ENCODE measurements at regions not wholly inside any gene's neighbourhood (a gene's known extent, or its start where the extent isn't known, plus 50 kb on each side); places are given as distances from the start of the nearest gene placed in this dataset.
"Not testable (repeated sequence)": the region's sequence is repeated elsewhere in the genome, so short reads cannot be mapped to it uniquely, and the experiment has no call there.

DNA sequence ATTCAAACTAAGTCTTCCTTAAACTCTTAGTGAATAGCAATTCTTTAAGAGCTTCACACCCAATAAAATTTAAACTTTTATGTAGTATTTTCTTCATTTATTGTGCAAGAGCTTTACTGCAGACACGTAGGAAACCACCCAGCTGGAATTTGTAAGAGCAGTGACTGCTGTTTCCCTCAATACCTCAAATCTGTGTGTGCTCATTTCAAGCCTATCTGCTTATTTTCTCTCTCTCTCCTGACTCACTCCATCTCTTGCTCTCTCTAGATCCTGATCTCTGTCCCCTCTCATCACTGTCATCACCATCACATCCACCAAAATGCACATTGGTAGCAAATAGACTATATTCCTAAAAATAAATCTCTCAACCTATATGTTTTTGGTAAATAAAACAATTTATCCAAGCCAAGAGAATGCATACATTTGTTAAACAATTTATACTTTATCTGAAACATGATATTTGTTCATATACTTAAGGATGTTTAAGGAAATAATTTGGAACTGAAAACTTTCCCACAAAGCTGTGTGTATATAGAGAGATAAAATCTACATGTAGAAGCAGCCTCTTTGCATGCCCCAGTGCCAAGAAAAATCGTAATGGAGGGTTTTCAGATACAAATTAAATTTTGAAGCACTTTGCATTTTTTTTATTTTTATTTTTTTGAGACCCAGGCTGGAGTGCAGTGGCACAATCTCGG, 273.0 kb downstream of the TFAP2A start:
- Mint-ChIP-seq H3K36me3 (ENCODE audit: low read depth) (no peaks in the 10 kb centered on the region), H3K4me1 (ENCODE audit: low read depth) (no peaks in the 10 kb centered on the region), H3K9me3 (no peaks in the 10 kb centered on the region), H3K27ac (no peak overlapping the region), H3K4me3 (no peak overlapping the region), H3K27me3 (ENCODE audit: insufficient read depth) (no peaks in the 10 kb centered on the region)
- intact Hi-C loops (cut with micrococcal nuclease), result no loop called here
- DNase-seq (ENCODE audit: low spot score), result no peak

DNA sequence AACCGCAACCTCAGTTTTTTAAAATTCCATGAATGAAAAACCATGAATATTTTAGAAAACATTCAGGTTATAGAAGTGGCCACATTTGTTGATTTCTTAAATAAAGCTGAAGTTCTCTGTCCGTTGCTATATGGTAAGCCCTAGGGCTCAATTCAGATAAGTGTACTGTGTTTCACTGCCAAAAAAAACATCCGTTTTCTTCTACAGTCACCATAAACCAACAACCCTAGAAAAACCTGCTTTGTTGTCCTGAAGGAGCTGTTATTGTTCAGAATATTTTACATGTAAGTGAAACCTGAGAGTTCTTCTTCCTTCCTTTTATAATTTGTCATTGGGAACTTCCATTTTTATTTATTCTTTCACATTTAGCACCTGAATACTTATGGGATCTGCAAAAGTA, 274.1 kb downstream of the TFAP2A start:
- H3K36me3 Mint-ChIP-seq (ENCODE audit: low read depth), result no peaks in the 10 kb centered on the region
- intact Hi-C loops (cut with micrococcal nuclease), result no loop called here
- H3K27ac Mint-ChIP-seq, result no peak overlapping the region
- no peaks in the 10 kb centered on the region for H3K4me1 Mint-ChIP-seq (ENCODE audit: low read depth)
- H3K4me3 Mint-ChIP-seq, result no peak overlapping the region
- no peaks in the 10 kb centered on the region for H3K9me3 Mint-ChIP-seq
- no peaks in the 10 kb centered on the region for H3K27me3 Mint-ChIP-seq (ENCODE audit: insufficient read depth)
- no peak for DNase-seq (ENCODE audit: low spot score)

DNA sequence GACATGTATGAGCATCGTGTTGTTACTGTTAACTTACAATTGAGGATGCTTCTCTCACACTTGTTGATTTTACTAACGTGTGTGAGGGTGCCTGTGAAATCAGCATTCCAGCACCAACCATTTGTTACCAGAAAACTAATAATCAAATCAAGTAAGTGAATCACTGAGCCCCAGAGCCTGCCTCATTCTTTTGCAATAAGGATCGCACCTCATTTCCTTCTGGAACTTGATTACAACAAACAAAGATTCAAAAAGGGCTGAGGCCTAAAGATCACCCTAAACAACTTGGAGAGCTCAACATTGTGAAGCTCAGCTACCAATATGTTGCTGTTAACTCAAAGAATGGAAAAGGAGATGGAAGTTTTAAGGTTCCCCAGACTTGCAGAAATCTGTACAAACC, 274.7 kb downstream of the TFAP2A start:
- no peaks in the 10 kb centered on the region for H3K9me3 Mint-ChIP-seq
- no peaks in the 10 kb centered on the region for H3K4me1 Mint-ChIP-seq (ENCODE audit: low read depth)
- no peak overlapping the region for H3K4me3 Mint-ChIP-seq
- no peaks in the 10 kb centered on the region for H3K36me3 Mint-ChIP-seq (ENCODE audit: low read depth)
- H3K27ac Mint-ChIP-seq, result no peak overlapping the region
- no peaks in the 10 kb centered on the region for H3K27me3 Mint-ChIP-seq (ENCODE audit: insufficient read depth)
- intact Hi-C loops (cut with micrococcal nuclease), result no loop called here
- no peak for DNase-seq (ENCODE audit: low spot score)

DNA sequence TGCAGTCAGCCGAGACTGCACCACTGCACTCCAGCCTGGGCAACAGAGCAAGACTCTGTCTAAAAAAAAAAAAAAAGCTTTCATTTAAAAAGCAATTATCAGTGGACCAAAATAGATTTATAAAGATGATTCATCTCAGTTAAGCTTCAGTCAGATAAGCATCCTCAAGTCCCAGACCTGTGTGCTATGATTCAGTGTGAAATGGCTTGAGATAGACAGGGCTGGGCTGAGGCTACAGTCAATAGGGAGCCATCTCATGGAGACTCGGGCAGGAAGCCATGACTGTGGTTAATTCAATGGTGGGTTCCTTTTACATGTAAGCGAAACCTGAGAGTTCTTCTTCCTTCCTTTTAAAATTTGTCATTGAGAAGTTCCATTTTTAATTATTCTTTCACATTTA, 276.0 kb downstream of the TFAP2A start:
- no peak for DNase-seq (ENCODE audit: low spot score)
- Mint-ChIP-seq H3K27ac (no peak overlapping the region), H3K4me1 (ENCODE audit: low read depth) (no peaks in the 10 kb centered on the region), H3K4me3 (no peak overlapping the region), H3K36me3 (ENCODE audit: low read depth) (no peaks in the 10 kb centered on the region), H3K27me3 (ENCODE audit: insufficient read depth) (no peaks in the 10 kb centered on the region), H3K9me3 (no peaks in the 10 kb centered on the region)
- intact Hi-C loops (cut with micrococcal nuclease), result no loop called here

DNA sequence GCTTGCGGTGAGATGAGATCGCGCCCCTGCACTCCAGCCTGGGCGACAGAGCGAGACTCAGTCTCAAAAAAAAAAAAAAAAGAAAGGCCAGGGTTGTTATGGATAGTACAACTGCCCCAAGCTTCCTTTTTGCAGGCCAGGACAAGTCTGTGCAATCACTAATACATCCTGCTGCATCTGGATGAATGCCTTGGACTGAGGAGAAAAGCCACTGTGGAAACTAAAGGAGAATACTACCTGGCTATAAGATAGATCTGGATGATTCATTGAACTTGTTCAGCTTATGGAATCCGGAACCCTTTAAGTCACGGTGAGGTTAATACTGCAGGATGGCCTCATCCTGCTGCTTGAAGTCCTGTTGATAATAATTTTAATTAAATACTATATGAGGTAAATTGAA, 278.2 kb downstream of the TFAP2A start:
- no peaks in the 10 kb centered on the region for H3K4me1 Mint-ChIP-seq (ENCODE audit: low read depth)
- H3K4me3 Mint-ChIP-seq, result no peak overlapping the region
- H3K9me3 Mint-ChIP-seq, result no peaks in the 10 kb centered on the region
- intact Hi-C loops (cut with micrococcal nuclease), result no loop called here
- no peak for DNase-seq (ENCODE audit: low spot score)
- no peaks in the 10 kb centered on the region for H3K36me3 Mint-ChIP-seq (ENCODE audit: low read depth)
- H3K27me3 Mint-ChIP-seq (ENCODE audit: insufficient read depth), result no peaks in the 10 kb centered on the region
- no peak overlapping the region for H3K27ac Mint-ChIP-seq

DNA sequence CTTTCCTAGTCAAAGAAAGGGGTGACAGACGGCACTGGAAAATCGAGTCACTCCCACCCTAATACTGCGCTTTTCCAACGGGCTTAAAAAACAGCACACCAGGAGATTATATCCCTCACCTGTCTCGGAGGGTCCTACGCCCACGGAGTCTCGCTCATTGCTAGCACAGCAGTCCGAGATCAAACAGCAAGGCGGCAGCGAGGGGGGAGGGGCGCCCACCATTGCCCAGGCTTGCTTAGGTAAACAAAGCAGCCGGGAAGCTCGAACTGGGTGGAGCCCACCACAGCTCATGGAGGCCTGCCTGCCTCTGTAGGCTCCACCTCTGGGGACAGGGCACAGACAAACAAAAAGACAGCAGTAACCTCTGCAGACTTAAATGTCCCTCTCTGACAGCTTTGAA, 280.7 kb downstream of the TFAP2A start:
- intact Hi-C loops (cut with micrococcal nuclease); H3K27ac Mint-ChIP-seq; H3K4me3 Mint-ChIP-seq; DNase-seq (ENCODE audit: low spot score); H3K36me3 Mint-ChIP-seq (ENCODE audit: low read depth); H3K4me1 Mint-ChIP-seq (ENCODE audit: low read depth); H3K27me3 Mint-ChIP-seq (ENCODE audit: insufficient read depth); H3K9me3 Mint-ChIP-seq: not testable (repeated sequence)

DNA sequence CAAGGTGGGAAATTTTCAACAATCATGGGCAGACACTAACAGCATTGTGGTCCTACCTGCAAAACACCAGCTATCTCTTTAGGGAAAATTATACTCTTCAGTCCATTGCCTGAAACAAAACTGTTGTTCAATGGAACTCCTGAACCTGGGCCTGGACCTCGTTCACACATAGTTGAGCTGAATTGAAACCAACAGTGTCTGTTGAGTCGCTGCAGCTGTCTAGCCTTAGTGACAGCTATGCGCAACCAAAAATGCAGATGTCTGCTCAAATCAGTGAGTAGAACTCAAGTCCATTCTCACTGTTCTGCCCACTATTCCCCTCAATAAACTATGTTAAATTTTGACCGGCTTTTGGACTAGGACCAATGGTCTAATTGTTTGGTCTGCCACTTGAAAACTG, 286.2 kb downstream of the TFAP2A start:
- no peaks in the 10 kb centered on the region for H3K27me3 Mint-ChIP-seq (ENCODE audit: insufficient read depth)
- H3K36me3 Mint-ChIP-seq (ENCODE audit: low read depth), result no peaks in the 10 kb centered on the region
- H3K27ac Mint-ChIP-seq, result no peak overlapping the region
- H3K4me3 Mint-ChIP-seq, result no peak overlapping the region
- H3K4me1 Mint-ChIP-seq (ENCODE audit: low read depth), result no peaks in the 10 kb centered on the region
- H3K9me3 Mint-ChIP-seq, result no peaks in the 10 kb centered on the region
- intact Hi-C loops (cut with micrococcal nuclease), result no loop called here
- no peak for DNase-seq (ENCODE audit: low spot score)

DNA sequence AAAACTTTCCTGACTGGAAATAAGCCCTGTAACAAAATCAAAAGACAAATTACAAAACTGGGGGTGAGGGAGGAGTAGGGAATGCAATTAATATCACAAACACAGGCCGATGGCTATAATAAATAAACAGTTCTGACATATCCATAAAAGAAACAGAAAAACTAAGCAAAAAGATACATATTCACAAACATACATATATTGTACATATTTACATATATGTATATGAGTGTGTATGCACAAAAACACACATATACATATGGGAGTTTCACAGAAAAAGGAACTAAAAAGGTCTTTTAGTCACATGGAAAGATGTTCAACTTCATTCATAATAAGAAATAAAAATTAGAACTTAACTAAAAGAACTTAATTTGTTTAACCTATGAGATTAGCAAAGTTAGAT, 292.7 kb downstream of the TFAP2A start:
- DNase-seq (ENCODE audit: low spot score), result no peak
- no peaks in the 10 kb centered on the region for H3K27me3 Mint-ChIP-seq (ENCODE audit: insufficient read depth)
- H3K9me3 Mint-ChIP-seq, result no peaks in the 10 kb centered on the region
- H3K4me3 Mint-ChIP-seq, result no peak overlapping the region
- H3K27ac Mint-ChIP-seq, result no peak overlapping the region
- intact Hi-C loops (cut with micrococcal nuclease), result no loop called here
- H3K36me3 Mint-ChIP-seq (ENCODE audit: low read depth), result no peaks in the 10 kb centered on the region
- H3K4me1 Mint-ChIP-seq (ENCODE audit: low read depth), result no peaks in the 10 kb centered on the region

DNA sequence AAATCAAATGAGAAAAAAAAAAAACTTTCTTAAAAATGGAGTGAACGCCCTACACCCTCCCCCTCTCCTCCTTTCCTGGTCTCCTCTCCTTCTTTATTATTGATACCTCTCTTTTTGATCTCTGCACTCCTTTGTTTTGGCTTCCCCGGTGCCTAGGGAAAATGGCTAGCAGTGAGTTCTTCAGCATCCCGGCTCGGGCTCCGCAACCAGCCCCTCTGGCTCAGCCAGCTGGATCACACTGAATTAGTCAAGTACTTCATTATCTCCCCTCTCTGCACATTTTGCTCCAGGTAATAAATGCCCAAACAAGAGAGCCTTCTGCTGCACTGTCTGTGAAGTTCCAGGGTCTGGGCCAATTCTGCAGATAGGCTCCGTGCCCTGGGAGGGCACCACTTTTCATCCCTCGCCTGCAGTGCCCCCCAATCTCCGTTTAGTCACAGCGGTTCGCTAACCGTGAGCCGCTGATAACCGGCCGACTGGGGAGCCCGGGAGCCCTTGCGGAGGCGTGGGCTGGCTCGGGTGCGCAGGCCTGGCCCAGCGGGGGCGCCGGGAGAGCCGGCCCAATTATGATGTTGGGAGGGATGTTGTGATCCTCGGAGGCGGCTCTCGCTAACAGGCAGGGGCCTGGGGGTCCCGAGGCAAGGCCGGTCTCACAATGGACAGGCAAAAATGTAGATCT, 301.9 kb downstream of the TFAP2A start:
- intact Hi-C loops (cut with micrococcal nuclease), result no loop called here
- no peaks in the 10 kb centered on the region for H3K36me3 Mint-ChIP-seq (ENCODE audit: low read depth)
- H3K9me3 Mint-ChIP-seq, result no peaks in the 10 kb centered on the region
- H3K4me3 Mint-ChIP-seq, result no peak overlapping the region
- DNase-seq (ENCODE audit: low spot score), result no peak
- no peaks in the 10 kb centered on the region for H3K4me1 Mint-ChIP-seq (ENCODE audit: low read depth)
- H3K27ac Mint-ChIP-seq, result no peak overlapping the region
- H3K27me3 Mint-ChIP-seq (ENCODE audit: insufficient read depth), result peaks cover 11% of the 10 kb centered on the region

DNA sequence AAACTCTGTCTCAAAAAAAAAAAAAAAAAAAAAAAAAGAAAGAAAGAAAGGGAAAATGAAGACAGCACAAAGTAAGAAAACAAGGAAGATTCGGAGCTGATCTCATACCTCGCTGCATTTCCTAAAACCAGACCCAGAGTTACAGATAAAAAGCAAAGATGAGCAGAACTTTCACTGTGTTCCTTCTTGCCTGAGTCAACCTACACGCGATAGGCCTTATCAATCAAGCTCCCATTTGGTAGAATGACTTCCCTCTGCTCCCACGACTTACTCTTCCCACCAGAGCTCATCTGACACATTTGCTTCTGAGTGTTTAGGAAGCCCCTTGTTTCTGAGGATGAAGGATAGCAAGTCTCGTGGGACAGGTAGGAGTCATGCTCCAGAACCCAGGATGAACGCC, 302.9 kb downstream of the TFAP2A start:
- H3K27ac Mint-ChIP-seq, result no peak overlapping the region
- no peaks in the 10 kb centered on the region for H3K4me1 Mint-ChIP-seq (ENCODE audit: low read depth)
- DNase-seq (ENCODE audit: low spot score), result no peak
- no peaks in the 10 kb centered on the region for H3K9me3 Mint-ChIP-seq
- H3K4me3 Mint-ChIP-seq, result no peak overlapping the region
- no peaks in the 10 kb centered on the region for H3K36me3 Mint-ChIP-seq (ENCODE audit: low read depth)
- intact Hi-C loops (cut with micrococcal nuclease), result no loop called here
- H3K27me3 Mint-ChIP-seq (ENCODE audit: insufficient read depth), result peaks cover 11% of the 10 kb centered on the region

DNA sequence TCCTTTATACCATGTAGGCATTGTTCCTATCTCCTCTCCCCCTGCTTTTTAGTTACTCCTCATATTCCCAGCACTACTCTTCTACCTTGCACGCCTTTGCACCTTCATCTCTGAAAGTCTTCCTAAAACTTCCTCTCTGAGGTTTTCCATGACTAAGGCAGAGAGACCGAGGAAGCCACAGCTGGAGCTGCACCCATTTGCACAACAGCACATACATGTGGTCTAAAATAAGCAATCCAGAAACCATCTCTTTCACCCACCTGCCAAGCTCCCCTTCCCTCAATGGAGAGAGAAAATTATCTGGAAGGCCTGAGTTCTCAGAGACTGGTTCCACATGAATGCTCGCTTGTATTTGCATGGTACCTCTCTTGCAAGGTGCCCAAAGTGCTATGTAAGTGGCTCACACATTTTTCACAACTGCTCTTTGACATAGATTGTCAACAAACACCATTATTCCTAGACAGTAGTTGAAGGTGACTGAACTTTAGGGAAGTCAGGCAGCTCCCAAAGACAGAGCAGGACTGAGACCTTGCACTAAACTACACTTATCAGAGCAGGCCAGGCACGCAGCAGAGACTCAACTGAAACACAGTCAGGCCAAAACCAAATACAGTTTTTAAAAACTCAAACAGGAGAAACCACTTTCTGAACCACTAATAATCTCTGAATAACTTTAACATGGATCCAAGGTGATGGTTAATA, 313.2 kb downstream of the TFAP2A start:
- no peak for DNase-seq (ENCODE audit: low spot score)
- H3K4me3 Mint-ChIP-seq, result no peak overlapping the region
- no peaks in the 10 kb centered on the region for H3K9me3 Mint-ChIP-seq
- H3K4me1 Mint-ChIP-seq (ENCODE audit: low read depth), result no peaks in the 10 kb centered on the region
- H3K36me3 Mint-ChIP-seq (ENCODE audit: low read depth), result no peaks in the 10 kb centered on the region
- no peak overlapping the region for H3K27ac Mint-ChIP-seq
- no peaks in the 10 kb centered on the region for H3K27me3 Mint-ChIP-seq (ENCODE audit: insufficient read depth)
- intact Hi-C loops (cut with micrococcal nuclease), result no loop called here

DNA sequence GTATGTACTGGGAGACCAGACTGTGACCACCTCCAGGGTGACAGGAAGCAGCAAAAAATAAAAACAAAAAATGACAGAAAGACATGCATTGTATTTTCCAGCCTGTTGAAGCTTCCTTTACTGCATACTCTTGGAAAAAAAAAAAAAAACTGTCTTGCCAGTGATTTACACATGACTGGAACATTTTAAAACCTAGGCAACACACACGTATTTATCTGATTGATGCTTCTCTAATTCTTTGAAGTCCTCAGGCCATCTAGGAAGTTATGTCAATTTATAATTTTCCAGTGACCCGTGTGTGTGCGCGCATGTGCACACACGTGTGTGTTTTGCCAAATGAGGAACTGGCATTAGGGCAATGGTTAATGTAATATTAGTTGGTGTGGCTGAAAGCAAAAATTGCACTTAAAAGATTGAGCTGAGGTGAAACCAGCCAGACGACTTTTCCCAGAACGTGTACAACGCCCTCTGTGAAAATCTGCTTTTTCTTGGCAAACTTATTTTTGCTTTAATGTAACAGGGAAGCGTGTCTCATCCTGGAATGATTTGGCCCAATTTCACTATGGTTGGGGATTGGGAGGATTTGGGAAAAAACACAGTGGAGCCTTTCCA, 315.2 kb downstream of the TFAP2A start:
- Mint-ChIP-seq H3K4me1 (ENCODE audit: low read depth) (no peaks in the 10 kb centered on the region), H3K27ac (no peak overlapping the region), H3K27me3 (ENCODE audit: insufficient read depth) (no peaks in the 10 kb centered on the region), H3K4me3 (no peak overlapping the region), H3K36me3 (ENCODE audit: low read depth) (no peaks in the 10 kb centered on the region), H3K9me3 (no peaks in the 10 kb centered on the region)
- intact Hi-C loops (cut with micrococcal nuclease), result no loop called here
- DNase-seq (ENCODE audit: low spot score), result no peak
